Activated CD4-positive, alpha-beta T cell treated with anti-CD3 and anti-CD28 coated beads for 48 hours (primary cell): ENCODE measurements at regions not wholly inside any gene's neighbourhood (a gene's known extent, or its start where the extent isn't known, plus 50 kb on each side); places are given as distances from the start of the nearest gene placed in this dataset.
"Not testable (repeated sequence)": the region's sequence is repeated elsewhere in the genome, so short reads cannot be mapped to it uniquely, and the experiment has no call there.

Experiments used
- DNase-seq: peaks from one replicate; pipeline ENCODE4 v3.0.0-alpha.2; 2020

- no peak for DNase-seq
Observed at GRCh38 chr2:239801404-239802184, 223.5 kb downstream of the NDUFA10 start.

- DNase-seq, result no peak
Observed at GRCh38 chr2:239800785-239801386, 224.3 kb downstream of the NDUFA10 start.

- no peak for DNase-seq
Observed at GRCh38 chr2:239797316-239797715, 227.8 kb downstream of the NDUFA10 start.

- DNase-seq, result not testable (repeated sequence)
Observed at GRCh38 chr2:239795761-239796160, 229.4 kb downstream of the NDUFA10 start.

- no peak for DNase-seq
Observed at GRCh38 chr2:239793836-239794235, 231.3 kb downstream of the NDUFA10 start.

GRCh38 chr2:239793086-239793485, 232.1 kb downstream of the NDUFA10 start:
- no peak for DNase-seq

GRCh38 chr2:239792405-239793084, 232.6 kb downstream of the NDUFA10 start:
- no peak for DNase-seq

- DNase-seq, result no peak
Observed at GRCh38 chr2:239791526-239792404, 233.4 kb downstream of the NDUFA10 start.

- no peak for DNase-seq
Observed at GRCh38 chr2:239790721-239791120, 234.4 kb downstream of the NDUFA10 start.

- DNase-seq, result no peak
Observed at GRCh38 chr2:239790313-239790712, 234.8 kb downstream of the NDUFA10 start.

- DNase-seq, result no peak
Observed at GRCh38 chr2:239789711-239790110, 235.4 kb downstream of the NDUFA10 start.

GRCh38 chr2:239788576-239789098, 236.5 kb downstream of the NDUFA10 start:
- no peak for DNase-seq

- DNase-seq, result no peak
Observed at GRCh38 chr2:239787538-239788050, 237.5 kb downstream of the NDUFA10 start.

GRCh38 chr2:239786791-239787190, 238.4 kb downstream of the NDUFA10 start:
- DNase-seq, result no peak

GRCh38 chr2:239781454-239781853, 243.7 kb downstream of the NDUFA10 start:
- DNase-seq, result no peak

GRCh38 chr2:239780236-239780994, 244.7 kb downstream of the NDUFA10 start:
- no peak for DNase-seq

- DNase-seq, result no peak
Observed at GRCh38 chr2:239779584-239779983, 245.6 kb downstream of the NDUFA10 start.

- no peak for DNase-seq
Observed at GRCh38 chr2:239778861-239779558, 246.1 kb downstream of the NDUFA10 start.

GRCh38 chr2:239778042-239778851, 246.9 kb downstream of the NDUFA10 start:
- no peak for DNase-seq

- DNase-seq, result no peak
Observed at GRCh38 chr2:239777219-239777618, 247.9 kb downstream of the NDUFA10 start.
